BJ (cell line): ENCODE measurements at regions not wholly inside any gene's neighbourhood (a gene's known extent, or its start where the extent isn't known, plus 50 kb on each side); places are given as distances from the start of the nearest gene placed in this dataset.

Experiments
- CTCF ChIA-PET: fragments of 350-600 bp; formaldehyde crosslinking; extraction: SDS; loops from one replicate; lab custom pipeline; 2021; ENCODE audit warnings: antibody characterized with exemption, inconsistent platforms; lab: Yijun Ruan, JAX
- POLR2A ChIA-PET: fragments of 300-600 bp; sonication (Branson Sonifier 250); formaldehyde crosslinking; extraction: SDS; loops from one replicate; lab custom pipeline; 2021; ENCODE audit warnings: antibody characterized with exemption; lab: Charles Lee
- DNase-seq: peaks from one replicate; pipeline ENCODE4 v3.0.0-alpha.2; 2011; ENCODE audit warnings: low read depth
- H3K27me3 ChIP-seq: 2 replicates; pipeline ENCODE4 v1.6.0; 2011; ENCODE audit warnings: low read length; ENCODE audit not compliant: control insufficient read depth, insufficient read depth
- H3K36me3 ChIP-seq: 2 replicates; pipeline ENCODE4 v1.5.1; 2011; ENCODE audit warnings: low read length; ENCODE audit not compliant: control insufficient read depth, insufficient read depth
- H3K4me3 ChIP-seq: 2 replicates; pipeline ENCODE4 v1.5.1; 2011; ENCODE audit warnings: low read depth, mild to moderate bottlenecking, control low read depth, low read length
- CTCF ChIP-seq: IDR thresholded peaks from 2 replicates; pipeline ENCODE4 v1.5.1; 2011; ENCODE audit warnings: low read depth, mild to moderate bottlenecking, control low read depth, inconsistent platforms, low read length, moderate library complexity; ENCODE audit not compliant: insufficient read depth

- no peak for TF ChIP-seq CTCF
- no peak overlapping the region for H3K4me3 ChIP-seq
- DNase-seq = peak; percentile 85
- CTCF ChIA-PET = no interaction called here
- H3K36me3 ChIP-seq = no peaks in the 10 kb centered on the region
- H3K27me3 ChIP-seq = no peaks in the 10 kb centered on the region
- POLR2A ChIA-PET = no interaction called here
Measured at GRCh38 chrX:545452-545885, 85.1 kb upstream of the SHOX start.

- no peaks in the 10 kb centered on the region for H3K36me3 ChIP-seq
- no peak for TF ChIP-seq CTCF
- POLR2A ChIA-PET = no interaction called here
- no peak overlapping the region for H3K4me3 ChIP-seq
- no peak for DNase-seq
- 0 out of 2 replicates have a peak, but pooled peaks cover under 1% of the 10 kb centered on the region for H3K27me3 ChIP-seq
- CTCF ChIA-PET = no interaction called here
Measured at GRCh38 chrX:550514-550913, 80.1 kb upstream of the SHOX start.

GRCh38 chrX:551306-551705 lies 79.3 kb upstream of the SHOX start:
- Histone ChIP-seq H3K36me3 (no peaks in the 10 kb centered on the region), H3K4me3 (no peak overlapping the region), H3K27me3 (0 out of 2 replicates have a peak, but pooled peaks cover 1% of the 10 kb centered on the region)
- no peak for DNase-seq
- POLR2A ChIA-PET = no interaction called here
- TF ChIP-seq CTCF = no peak
- CTCF ChIA-PET = no interaction called here

- H3K27me3 ChIP-seq = 0 out of 2 replicates have a peak, but pooled peaks cover 1% of the 10 kb centered on the region
- DNase-seq = no peak
- POLR2A ChIA-PET = no interaction called here
- CTCF ChIA-PET = no interaction called here
- H3K36me3 ChIP-seq = no peaks in the 10 kb centered on the region
- TF ChIP-seq CTCF = no peak
- H3K4me3 ChIP-seq = no peak overlapping the region
Measured at GRCh38 chrX:552496-552895, 78.1 kb upstream of the SHOX start.

GRCh38 chrX:554271-554670 lies 76.3 kb upstream of the SHOX start:
- Histone ChIP-seq H3K4me3 (no peak overlapping the region), H3K27me3 (0 out of 2 replicates have a peak, but pooled peaks cover 1% of the 10 kb centered on the region), H3K36me3 (no peaks in the 10 kb centered on the region)
- DNase-seq = no peak
- TF ChIP-seq CTCF = no peak
- ChIA-PET POLR2A (no interaction called here), CTCF (no interaction called here)
